ENCODE measurements at regions not wholly inside any gene's neighbourhood (a gene's known extent, or its start where the extent isn't known, plus 50 kb on each side); places are given as distances from the start of the nearest gene placed in this dataset.
A peak's percentile ranks its signal among the peaks of the same experiment; 100 is the strongest.

- DNase-seq (ENCODE audit: low read depth) = no peak
Observed at GRCh38 chr12:88648625-88649024, 68.4 kb upstream of the KITLG start.

GRCh38 chr12:88646824-88647223 lies 66.6 kb upstream of the KITLG start:
- no peak for DNase-seq (ENCODE audit: low read depth)

- no peak for DNase-seq (ENCODE audit: low read depth)
Observed at GRCh38 chr12:88645816-88646215, 65.5 kb upstream of the KITLG start.

- DNase-seq (ENCODE audit: low read depth) = no peak
Observed at GRCh38 chr12:88644946-88645702, 64.9 kb upstream of the KITLG start.

- peak; percentile 66 for DNase-seq (ENCODE audit: low read depth)
Observed at GRCh38 chr12:88643685-88644084, 63.4 kb upstream of the KITLG start.

GRCh38 chr12:88642675-88643431 lies 62.6 kb upstream of the KITLG start:
- DNase-seq (ENCODE audit: low read depth) = peak; percentile 19

GRCh38 chr12:88638966-88639760 lies 58.9 kb upstream of the KITLG start:
- DNase-seq (ENCODE audit: low read depth) = peak; percentile 76

- no peak for DNase-seq (ENCODE audit: low read depth)
Observed at GRCh38 chr12:88638388-88638787, 58.1 kb upstream of the KITLG start.

GRCh38 chr12:88634008-88634407 lies 53.7 kb upstream of the KITLG start:
- DNase-seq (ENCODE audit: low read depth) = no peak

- no peak for DNase-seq (ENCODE audit: low read depth)
Observed at GRCh38 chr12:88633312-88633711, 53.0 kb upstream of the KITLG start.

GRCh38 chr12:88630561-88630960 lies 50.3 kb upstream of the KITLG start:
- DNase-seq (ENCODE audit: low read depth) = no peak

Measured in myocyte (in vitro differentiated cells).